ENCODE measurements at regions not wholly inside any gene's neighbourhood (a gene's known extent, or its start where the extent isn't known, plus 50 kb on each side); places are given as distances from the start of the nearest gene placed in this dataset.

DNA sequence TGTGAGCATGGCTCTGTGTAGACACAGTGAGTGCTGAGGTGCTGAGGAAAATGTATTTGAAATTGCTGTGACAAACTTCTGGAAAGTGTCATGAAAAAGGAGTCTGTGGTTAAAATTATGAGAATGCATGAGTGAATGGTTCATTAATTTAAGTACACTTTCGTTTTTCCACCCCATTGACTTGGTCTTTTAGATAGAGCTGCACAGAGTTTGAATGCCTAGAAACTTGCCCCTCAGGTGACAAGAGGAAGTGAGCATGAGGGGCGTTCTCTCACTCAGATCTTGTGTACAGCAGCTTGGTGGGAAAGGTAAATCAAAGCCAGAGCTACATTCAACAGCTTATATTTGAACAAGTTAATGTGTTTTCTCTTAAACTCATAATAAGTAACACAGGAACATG is 296.8 kb downstream of the WDR72 start:
- DNase-seq, result no peak

DNA sequence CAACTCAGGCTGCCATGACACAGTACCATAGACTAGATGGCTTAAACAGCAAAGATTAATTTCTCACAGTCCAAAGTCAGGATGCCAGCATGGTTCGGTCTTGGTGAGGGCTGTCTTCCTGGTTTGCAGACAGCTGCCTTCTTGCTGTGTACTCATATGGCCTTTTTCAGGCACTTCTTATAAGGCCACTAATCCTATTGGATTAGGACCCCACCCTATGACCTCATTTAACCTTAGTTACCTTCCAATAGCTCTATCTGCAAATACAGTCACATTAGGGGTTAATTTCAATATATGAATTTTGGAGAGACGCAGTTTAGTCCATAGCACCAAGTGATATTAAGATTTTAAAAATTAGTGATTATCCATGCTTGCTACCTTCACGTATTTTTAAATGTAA is 297.8 kb downstream of the WDR72 start:
- DNase-seq, result no peak

DNA sequence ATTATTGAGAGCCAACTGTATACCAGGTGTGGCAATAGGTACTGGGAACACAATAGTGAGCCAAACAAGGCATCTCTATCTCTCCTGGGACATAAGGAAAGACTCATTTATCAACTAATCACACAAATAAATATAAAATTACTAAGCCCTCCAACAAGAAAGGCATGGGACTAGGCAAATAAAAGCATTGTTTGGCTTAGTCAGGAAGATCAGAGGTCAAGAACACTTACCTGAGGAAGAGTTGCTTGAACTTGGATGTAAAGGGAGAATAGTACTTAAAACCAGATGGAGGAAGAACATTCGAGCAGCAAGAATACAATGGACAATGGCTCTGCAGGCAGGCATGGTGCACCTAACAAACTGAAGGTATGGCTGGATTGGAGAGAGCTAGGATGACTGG is 300.7 kb downstream of the WDR72 start:
- no peak for DNase-seq

DNA sequence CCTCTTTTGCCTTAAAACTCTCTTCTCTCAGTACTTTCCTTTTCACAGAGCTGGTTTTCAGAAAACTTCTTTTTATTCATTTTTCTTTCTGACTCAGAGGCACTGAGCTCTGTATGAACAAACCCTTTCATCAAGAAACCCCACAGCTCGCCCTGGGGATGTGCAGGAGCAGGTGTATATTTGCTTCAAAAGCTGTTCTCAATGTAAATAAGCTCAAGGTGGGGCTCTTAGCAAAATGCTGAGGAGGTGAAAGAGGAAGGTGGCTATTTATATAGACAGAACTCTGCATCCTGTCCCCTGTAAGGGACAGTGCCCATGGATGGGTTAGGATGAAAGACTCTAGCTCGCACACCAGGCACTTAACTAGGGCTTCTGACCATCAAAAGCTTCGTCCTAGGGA is 302.0 kb downstream of the WDR72 start:
- no peak for DNase-seq

DNA sequence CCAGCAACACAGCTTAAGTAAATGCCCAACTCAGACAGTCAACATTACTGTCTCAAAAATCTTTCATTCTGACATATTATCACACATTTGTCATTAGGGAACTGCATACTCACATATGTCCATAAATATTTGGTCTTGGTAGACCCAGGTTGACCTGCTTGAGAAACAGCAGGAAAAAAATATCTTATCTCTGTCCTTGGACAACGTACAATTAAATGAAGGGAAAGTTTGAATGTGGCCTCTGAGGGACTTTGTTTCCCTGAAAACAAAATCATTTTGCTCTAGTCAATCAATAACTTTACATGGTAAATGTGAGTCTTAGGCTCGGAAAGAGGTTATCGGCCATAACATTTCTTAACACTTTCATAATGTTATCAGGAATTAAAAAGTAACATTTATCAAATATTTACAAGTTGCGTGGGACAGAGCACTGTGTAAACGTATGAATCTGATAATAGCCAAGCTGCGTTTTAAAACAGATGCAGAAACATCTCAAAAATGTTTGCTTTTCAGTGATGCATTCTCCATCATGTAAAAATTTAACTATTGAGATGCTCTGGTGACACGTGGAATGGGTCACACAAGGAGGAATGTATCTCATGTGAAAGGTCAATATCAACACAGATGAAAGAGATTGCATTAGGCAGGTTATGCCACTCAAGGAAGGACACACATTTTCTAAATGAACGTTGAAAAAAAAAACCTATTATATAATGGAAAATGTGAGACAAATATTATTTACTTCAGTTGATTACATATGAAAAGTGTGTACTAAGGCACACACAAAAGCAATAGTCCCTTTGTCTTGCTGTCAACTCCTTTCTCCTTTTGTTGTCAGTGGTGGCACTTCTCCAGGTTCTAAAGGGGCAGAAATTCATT is 304.4 kb downstream of the WDR72 start:
- no peak for DNase-seq

GRCh38 chr15:53454535-53454842 is 305.0 kb downstream of the WDR72 start:
- no peak for DNase-seq

GRCh38 chr15:53453253-53454105 is 306.0 kb downstream of the WDR72 start:
- DNase-seq, result no peak

- DNase-seq, result peak; percentile 39
Measured at GRCh38 chr15:53448232-53449015, 311.0 kb downstream of the WDR72 start.

GRCh38 chr15:53447742-53448141 is 311.7 kb downstream of the WDR72 start:
- DNase-seq, result no peak

GRCh38 chr15:53447053-53447574 is 312.3 kb downstream of the WDR72 start:
- DNase-seq, result peak; percentile 6

DNA sequence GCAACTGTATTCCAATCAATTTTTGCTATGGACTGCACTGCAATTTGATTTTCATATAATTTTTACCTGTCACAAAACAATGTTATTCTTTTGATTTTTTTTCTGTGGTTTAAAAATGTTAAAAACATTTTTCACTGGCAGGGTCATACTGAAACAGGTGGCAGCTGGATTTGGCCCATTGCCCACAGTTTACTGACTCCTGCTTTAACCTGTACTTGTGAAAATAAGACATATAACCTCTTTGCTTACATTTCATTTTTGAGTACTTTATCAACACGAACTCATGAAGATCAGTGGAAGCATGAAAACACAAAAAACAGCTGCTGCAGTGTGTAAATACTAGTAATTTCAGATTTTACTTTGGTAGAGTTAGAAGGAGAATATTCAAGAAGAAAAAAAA is 313.1 kb downstream of the WDR72 start:
- peak; percentile 54 for DNase-seq

DNA sequence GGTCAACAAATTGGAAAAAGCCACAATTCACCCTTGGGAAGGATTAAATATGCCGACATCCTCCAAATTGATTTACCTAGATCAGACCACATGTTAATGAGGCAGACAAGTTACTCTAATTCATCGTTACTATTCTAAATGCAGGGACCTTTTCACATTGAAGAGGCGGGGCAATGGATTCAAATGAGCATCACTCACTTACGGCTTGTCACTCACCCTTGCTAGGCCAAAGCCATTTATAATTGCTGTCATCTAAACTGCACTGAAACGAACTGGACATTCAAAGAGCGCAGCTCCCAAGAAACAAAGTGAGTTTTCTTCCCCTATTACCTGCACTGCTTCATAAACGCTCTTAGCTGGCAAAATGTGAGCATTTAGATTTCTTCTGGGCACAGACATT is 313.9 kb downstream of the WDR72 start:
- no peak for DNase-seq

DNA sequence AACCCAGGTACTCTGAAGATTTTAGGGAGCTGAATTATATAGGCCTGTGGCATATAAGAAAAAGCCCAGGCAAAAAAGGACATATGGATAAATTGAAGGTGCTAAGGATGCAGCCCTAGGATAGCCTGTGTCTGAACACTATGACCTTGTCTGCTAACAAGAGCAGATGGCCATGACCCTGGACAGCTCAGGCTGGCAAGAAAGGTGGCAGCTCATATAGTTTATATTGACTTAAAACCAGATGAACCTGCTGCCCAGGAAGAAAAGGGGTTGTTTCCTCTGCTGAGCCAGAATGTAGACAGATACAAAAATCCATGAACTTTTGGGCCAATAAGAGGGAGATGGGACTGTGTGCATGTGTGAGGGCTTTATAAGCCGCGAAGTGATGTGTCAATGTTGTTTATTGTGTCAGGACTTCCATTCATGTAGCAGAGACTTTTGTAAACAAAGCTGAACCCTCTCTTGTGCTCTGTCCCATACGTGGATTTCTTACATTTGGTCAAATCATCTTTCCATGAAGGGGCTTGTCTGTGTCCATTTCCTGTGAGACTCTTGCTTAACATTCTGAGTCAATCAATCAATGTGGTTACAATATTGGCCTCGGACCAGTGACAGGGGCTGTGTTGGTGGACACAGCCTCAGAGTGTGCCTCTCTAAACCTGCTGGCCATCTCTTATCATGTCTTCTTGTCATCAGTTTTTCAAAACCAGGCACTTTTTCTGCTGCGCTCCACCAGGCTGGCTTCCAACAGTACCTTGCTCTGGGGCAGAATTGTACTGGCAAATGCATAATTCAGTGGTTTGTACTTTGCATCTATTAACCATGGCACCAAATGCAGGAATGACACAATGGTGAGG is 321.2 kb downstream of the WDR72 start:
- DNase-seq, result no peak

DNA sequence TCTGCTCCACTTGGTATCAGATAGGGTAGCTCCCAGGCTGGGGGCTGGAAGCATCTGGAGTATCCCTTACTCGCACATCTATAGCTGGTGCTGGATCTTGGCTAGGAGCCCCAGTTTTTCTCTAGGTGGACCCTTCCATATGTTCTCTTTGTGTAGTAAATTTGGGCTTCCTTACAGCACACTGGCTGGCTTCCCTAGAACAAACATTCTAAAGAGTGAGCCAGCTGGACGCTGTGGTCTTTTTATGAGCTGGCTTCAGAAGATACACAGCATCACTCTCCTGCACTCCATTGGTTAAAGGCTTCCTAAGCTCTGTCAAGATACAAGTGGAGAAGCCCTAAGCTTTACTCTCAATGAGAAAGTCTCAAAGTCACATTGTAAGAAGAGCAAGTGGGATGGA is 322.1 kb downstream of the WDR72 start:
- peak; percentile 53 for DNase-seq

- DNase-seq, result no peak
Measured at GRCh38 chr15:53434174-53434678, 325.2 kb downstream of the WDR72 start.

DNA sequence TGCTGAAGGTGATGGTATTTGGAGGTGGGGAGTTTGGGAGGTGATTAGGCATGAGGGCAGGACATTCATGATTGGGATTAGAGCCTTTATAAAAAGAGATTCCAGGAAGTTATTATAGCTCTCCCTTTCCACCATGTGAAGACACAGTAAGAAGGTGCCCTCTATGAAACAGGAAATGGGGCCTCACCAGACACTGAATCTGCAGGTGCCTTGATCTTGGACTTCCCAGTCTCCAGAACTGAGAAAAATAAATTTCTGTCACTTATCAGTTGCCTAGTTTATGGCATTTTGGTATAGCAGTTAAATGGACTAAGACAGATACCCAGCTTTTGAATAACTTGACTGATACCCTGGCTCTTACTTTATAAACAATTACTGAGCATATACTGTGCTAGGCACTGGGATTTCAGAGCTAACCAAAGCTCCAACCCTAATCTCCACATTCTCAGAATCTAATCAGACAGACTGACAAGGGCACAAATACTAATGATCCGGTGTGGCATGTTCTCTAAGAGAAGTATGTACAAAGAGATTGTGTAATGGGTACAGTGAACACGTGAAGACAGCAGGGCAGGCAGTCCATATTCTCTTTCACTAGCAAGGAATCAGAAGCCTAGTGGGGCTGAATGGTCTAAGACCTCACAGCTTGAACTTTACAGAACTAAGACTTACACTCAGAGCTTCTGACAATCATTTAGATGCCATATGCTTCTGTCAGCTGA is 343.1 kb downstream of the WDR72 start:
- DNase-seq, result no peak

DNA sequence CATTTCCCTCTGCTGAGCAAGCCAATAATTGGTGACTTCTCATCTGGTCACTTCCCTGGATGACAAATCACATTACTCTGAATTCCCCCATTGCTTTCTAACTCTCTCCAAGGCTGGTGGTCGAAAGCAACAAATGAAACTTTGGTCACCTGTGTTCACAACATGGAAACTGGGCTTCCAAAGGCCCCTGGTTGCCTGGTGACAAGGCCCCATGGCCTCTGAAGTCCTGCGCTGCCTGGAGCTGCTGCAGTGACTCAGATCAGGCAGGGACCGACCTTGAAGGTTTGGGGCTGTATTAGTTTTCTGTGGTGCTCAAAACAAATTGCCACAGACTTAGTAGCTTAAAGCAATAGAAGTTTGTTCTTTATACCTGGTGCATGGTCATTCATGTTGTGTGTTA is 345.3 kb downstream of the WDR72 start:
- no peak for DNase-seq

GRCh38 chr15:53412542-53412941 is 346.9 kb downstream of the WDR72 start:
- DNase-seq, result no peak

GRCh38 chr15:53404930-53405493 is 354.5 kb downstream of the WDR72 start:
- no peak for DNase-seq

DNA sequence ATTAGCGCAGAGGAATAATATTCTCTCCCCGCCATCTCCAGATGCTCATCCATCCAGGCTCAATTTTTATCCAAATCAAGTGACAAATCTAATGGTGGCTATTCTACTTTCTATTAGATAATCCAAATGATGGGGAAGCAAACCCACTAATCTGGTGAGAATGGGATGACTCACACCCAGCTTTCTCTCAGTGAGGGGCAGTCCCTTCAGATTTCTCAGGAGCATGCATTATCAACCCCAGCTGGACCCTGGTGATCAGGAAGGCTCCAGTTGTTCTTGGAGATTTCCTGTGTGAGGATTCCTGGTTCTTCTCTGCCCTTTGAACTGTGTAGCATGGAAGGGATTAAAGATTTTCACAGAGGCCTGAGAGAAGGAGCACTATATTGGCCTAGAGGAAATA is 358.0 kb downstream of the WDR72 start:
- no peak for DNase-seq

GRCh38 chr15:53400986-53401385 is 358.5 kb downstream of the WDR72 start:
- DNase-seq, result no peak

Data from NCI-H1092 treated with DMSO at 0.1 percent for 48 hours (cell line).